ENCODE measurements at regions not wholly inside any gene's neighbourhood (a gene's known extent, or its start where the extent isn't known, plus 50 kb on each side); places are given as distances from the start of the nearest gene placed in this dataset.
"Not testable (repeated sequence)": the region's sequence is repeated elsewhere in the genome, so short reads cannot be mapped to it uniquely, and the experiment has no call there.

DNA sequence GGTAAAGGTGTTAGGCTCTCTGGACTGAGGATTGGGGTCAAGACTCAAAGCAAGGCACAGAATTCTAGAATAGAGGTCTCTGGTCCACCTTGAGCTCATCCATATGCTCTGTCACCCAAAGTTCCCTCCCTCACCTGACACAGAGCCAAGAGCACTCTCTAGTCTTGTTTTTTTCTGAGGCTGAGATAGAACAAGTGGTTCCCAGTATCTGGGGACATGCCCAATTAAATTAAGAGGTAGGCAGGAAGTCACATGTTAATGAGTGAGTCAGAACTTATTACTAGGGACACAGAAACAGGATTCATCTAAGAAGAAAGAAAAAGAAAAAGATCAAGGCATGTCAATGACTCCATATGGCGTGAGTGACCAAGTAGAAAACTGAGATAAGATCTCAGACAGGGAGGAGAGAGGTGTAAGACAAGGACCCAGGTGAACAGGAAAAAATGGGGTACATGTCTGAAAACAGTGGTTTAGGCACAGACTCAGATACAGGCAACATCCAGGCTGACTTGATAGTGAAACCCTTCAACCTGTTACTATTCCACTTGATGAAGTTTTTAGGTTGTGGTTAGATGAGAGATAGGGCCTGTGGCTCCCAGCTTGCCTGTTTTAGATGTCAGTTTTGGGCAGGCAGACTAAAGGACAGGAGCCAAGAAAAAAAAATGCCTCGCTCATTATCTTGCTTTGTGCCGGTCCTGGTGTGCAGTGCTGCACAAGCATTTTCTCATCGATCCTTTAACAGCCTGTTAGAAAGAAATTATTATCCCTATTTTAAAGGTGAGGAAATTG lies 609.9 kb downstream of the CCSER2 start:
- DNase-seq (ENCODE audit: low read depth) = no peak

DNA sequence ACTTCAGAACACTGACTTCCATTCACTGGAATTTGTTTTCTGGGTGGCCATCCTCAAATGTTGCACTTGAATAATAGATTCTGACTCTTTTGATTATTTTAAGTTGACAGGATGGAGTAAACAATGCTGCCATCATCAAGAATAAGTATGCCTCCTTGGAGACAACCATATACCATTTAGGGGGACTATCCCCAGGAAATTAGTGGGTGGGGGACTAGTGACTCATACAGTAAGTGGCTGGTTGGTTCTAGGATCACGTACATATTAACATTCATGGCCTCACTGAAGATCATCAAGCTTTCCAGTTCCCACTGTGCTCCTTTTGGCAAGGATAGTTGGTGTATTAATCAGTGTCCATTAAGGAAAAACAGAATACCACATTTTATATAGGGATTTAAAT lies 615.2 kb downstream of the CCSER2 start:
- no peak for DNase-seq (ENCODE audit: low read depth)

DNA sequence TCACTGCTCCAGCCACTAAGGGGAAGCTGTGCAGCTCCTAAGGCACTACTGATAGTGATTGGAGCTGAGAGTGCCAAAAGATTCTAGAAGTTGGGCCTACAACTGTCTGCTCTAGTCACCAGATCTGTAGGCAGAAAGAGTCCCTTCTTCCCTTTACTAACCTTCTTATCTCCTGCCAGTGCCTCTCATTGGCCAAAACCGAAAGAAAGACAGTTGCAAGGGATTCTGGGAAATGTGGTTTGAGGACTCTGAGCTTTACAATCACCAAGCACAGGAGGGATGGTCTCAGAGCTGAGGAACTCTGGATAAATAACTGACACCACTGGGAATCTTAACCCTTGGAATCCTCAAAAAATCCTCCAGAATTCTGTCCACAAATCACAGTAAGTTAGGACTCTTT lies 615.8 kb downstream of the CCSER2 start:
- no peak for DNase-seq (ENCODE audit: low read depth)

DNA sequence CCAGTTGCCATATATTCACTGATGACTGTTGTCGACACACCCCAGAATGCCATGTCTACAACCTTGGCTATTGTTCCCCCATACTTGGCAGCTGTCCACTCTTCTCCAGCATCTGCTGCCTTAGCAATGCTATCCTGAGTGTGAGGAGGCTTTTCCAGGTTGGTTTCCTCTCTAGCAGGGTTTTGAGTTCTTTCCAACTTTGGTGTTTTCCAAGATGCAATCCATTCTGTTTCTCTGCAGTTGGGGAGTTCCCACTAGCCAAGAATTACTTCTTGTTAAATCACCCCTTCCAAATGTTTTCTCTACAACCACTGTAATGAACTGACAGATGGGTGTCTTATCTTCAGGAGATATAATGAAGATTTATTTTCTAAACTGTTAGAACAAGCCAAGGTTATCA lies 617.4 kb downstream of the CCSER2 start:
- DNase-seq (ENCODE audit: low read depth) = no peak

DNA sequence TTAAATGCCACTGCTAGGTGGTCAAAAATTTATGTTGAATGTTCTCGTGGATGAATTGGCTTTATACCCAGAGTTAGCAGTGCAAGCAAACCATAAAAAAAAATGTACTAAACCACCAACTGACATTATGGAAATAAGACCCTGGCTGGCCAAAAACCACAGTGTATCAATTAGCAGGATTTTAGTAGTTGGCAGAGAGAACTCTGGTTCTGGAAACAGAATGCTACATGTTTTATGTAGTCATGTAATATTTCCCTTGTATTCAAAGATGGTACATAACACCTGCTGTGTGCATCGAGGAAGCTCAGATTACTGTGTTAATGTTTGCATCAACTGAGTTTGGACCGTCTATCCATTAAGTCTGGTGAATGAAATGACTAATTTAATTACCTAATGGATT lies 618.5 kb downstream of the CCSER2 start:
- DNase-seq (ENCODE audit: low read depth) = no peak

- no peak for DNase-seq (ENCODE audit: low read depth)
Observed at GRCh38 chr10:84948644-84949043, 620.3 kb downstream of the CCSER2 start.

DNA sequence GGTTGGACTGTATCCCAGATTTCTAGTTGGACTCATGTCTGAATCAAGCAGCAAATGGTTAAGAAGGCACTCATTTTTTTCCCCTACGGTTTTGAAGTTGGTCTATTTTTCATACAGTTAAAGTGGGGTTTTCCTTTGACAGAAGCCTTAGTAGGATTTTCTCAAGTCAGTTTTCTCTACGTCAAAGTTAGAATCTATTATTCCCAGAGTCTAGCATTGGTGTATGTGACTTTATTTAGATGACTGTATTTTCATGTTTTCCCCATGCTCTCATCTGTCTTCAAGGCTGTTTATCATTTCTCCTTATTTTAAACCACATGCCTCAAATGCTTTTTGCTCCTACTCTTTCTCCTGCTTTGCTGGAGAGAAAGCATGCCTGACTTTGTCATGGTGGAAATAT lies 623.2 kb downstream of the CCSER2 start:
- no peak for DNase-seq (ENCODE audit: low read depth)

- DNase-seq (ENCODE audit: low read depth) = no peak
Observed at GRCh38 chr10:84957427-84957826, 629.0 kb downstream of the CCSER2 start.

DNA sequence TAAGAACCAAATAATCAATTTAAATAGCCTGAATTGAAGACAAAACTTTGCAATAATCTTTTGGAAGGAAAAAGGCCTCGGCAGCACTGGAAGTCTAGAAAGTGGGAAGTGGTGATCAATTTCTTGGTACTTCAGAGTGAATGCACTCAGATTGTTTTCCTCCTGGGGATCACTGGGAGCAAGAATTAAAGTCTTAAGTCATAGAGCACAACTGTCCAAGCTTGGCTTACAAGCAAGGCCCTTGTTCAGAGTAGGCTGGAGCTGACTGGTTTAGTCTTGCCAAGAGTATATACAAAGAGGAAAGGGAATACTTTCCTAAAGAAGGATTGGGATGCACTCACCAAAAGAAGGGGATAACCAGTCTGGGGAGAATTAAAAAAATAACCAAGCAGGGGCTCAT lies 637.1 kb downstream of the CCSER2 start:
- DNase-seq (ENCODE audit: low read depth) = no peak

- no peak for DNase-seq (ENCODE audit: low read depth)
Observed at GRCh38 chr10:84966708-84967441, 638.5 kb downstream of the CCSER2 start.

DNA sequence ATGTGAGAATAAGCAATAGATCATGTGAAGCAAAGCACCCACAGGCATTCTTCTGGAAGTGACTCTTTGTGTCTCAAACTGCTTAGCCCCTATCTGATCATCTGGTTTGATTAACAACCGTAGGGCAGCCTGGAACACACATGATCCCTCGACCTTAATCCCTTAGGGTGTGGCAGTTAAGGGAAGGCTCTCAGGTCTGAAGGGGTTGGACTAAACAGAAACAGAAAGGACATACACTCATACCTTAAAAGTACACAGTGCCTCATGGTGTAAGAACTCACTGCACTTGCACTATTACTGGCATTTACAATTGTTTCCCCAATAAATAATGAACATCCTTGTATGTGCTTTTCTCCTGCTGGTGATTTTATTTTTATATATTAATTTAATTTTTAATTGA lies 640.9 kb downstream of the CCSER2 start:
- DNase-seq (ENCODE audit: low read depth) = not testable (repeated sequence)

- DNase-seq (ENCODE audit: low read depth) = no peak
Observed at GRCh38 chr10:84987039-84987438, 658.6 kb downstream of the CCSER2 start.

DNA sequence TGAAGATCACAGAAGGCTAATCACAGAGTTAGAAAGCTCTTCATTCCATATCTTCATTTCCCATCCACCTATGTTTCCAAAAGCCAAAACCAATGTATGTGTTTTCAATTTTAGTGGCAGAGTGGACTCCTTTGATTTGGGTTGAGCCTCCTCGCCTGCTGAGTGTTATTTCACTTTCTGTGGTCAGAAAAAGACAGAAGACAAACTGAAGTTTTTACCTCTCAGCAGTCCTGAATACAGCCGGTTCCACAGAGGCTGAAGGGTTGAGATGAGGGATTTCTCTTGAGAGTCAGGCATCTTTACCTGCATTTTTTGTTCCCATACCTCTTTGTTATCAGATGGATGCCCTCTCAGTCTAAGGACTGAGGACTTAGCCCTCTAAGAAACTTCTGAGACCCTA lies 659.6 kb downstream of the CCSER2 start:
- DNase-seq (ENCODE audit: low read depth) = no peak

DNA sequence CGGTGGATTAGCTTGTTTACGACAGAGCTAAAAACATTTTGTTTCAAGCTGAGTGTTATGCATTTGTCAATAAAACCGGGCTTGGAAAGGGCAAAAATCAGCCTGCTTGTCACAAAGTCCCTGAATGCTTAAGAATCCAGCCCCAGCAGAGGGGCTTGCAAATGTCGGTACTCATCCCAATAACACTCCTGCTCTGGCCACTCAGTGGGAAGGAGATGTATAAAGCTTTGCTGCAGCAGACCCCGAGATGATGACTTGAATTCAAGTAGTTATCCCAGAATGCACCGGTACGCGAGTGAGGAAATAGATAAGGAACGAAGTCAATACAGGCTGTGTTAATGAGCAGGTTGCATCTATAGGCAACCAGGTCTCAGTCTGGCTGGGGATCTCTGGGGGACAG lies 662.3 kb downstream of the CCSER2 start:
- no peak for DNase-seq (ENCODE audit: low read depth)

DNA sequence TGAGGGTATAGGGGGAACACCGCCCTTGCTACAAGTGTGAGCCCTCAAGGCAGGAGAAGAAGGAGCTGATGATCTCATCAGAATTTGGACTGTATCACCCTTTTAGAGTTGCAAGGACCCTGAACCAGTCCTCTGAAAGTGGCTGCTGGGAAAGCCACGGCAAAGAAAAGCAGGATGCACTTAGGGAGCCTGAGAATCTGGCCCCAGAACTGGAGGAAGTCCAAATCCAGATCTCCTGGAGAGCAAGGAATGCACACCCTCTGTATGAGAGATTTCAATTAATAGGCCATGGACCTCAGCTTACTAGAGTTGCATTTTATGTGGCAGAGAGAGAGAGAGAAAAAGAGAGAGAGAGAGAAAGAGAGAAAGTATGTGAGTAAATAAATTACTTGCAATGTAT lies 662.9 kb downstream of the CCSER2 start:
- DNase-seq (ENCODE audit: low read depth) = no peak

GRCh38 chr10:84993251-84994035 lies 665.1 kb downstream of the CCSER2 start:
- DNase-seq (ENCODE audit: low read depth) = no peak

DNA sequence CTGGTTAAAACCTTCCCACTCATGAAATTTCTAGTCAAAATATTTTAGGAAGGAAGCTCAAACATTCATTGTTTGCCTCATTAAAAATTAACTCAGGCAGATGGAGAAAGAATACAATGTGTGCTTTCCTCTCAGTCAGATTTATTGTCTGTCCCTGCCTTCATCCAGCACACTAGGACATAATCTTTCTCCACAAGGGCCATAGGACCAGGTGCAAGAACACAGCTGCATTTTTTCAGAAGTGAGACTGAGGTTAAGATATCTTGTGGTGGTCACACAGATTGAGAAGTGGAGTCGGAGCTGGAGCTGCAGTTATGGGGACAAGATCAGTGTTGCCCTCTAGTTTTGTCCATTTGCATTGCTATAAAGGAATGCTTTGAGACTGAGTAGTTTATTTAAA lies 666.3 kb downstream of the CCSER2 start:
- DNase-seq (ENCODE audit: low read depth) = no peak

DNA sequence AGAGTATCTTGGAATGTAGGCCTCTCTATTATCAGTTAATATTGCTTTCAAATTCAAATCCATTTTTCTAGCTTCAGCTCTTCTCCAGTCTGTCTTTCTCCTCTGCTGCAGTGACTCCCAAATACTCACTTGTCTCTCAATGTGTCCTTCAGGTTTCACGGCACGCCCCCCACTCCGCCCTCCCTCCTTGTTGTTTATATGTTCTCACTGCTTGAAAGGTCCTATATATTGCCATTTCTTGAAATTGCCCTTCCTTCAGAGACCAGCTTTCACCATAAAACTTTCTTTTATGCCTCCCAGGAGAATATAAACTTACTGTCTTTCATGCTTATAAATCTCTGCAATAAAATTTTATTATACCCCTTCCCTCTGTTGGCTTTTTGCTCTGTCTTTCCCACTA lies 668.2 kb downstream of the CCSER2 start:
- DNase-seq (ENCODE audit: low read depth) = no peak

- no peak for DNase-seq (ENCODE audit: low read depth)
Observed at GRCh38 chr10:84997870-84998269, 669.5 kb downstream of the CCSER2 start.

- no peak for DNase-seq (ENCODE audit: low read depth)
Observed at GRCh38 chr10:84999929-85000328, 671.5 kb downstream of the CCSER2 start.

- DNase-seq (ENCODE audit: low read depth) = no peak
Observed at GRCh38 chr10:85003083-85003482, 674.7 kb downstream of the CCSER2 start.

- DNase-seq (ENCODE audit: low read depth) = no peak
Observed at GRCh38 chr10:85008488-85009184, 680.2 kb downstream of the CCSER2 start.
